ENCODE measurements at regions not wholly inside any gene's neighbourhood (a gene's known extent, or its start where the extent isn't known, plus 50 kb on each side); places are given as distances from the start of the nearest gene placed in this dataset.

DNA sequence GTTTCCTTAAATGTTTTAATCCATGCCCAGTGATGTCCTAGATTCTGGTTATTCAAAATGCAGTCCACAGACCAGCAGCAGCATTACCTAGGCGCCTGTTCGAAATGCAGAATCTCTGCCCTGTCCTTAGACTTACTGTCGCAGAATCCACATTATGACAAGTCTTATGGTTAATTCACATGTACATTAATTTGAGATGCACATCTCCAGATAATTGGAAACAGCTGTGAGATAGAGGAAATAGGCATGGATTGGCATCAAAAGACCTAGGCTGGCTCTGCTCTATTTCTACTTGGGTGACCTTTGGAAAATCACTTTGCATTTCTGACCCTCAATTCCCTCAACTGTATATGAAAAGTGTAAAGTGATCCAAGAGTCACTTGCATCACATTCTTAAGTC is 700.7 kb downstream of the DIAPH3 start:
- H3K4me3 ChIP-seq (ENCODE audit: low read depth, low read length): no peak overlapping the region
- POLR2A ChIA-PET: no interaction called here
- no peak for DNase-seq (ENCODE audit: low read depth, low spot score)
- CTCF ChIA-PET: interaction anchor here (1.1 to 1.7 kb wide), 2 partner anchors 10 to 17 kb away, joined by 3 to 5 read pairs; no protein-coding TSS in a partner anchor
- TF ChIP-seq, protein P1, sequence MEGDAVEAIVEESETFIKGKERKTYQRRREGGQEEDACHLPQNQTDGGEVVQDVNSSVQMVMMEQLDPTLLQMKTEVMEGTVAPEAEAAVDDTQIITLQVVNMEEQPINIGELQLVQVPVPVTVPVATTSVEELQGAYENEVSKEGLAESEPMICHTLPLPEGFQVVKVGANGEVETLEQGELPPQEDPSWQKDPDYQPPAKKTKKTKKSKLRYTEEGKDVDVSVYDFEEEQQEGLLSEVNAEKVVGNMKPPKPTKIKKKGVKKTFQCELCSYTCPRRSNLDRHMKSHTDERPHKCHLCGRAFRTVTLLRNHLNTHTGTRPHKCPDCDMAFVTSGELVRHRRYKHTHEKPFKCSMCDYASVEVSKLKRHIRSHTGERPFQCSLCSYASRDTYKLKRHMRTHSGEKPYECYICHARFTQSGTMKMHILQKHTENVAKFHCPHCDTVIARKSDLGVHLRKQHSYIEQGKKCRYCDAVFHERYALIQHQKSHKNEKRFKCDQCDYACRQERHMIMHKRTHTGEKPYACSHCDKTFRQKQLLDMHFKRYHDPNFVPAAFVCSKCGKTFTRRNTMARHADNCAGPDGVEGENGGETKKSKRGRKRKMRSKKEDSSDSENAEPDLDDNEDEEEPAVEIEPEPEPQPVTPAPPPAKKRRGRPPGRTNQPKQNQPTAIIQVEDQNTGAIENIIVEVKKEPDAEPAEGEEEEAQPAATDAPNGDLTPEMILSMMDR (IDR thresholded peaks at IDR 0.05; ENCODE audit: insufficient read depth, low read length, missing control alignments): no peak

DNA sequence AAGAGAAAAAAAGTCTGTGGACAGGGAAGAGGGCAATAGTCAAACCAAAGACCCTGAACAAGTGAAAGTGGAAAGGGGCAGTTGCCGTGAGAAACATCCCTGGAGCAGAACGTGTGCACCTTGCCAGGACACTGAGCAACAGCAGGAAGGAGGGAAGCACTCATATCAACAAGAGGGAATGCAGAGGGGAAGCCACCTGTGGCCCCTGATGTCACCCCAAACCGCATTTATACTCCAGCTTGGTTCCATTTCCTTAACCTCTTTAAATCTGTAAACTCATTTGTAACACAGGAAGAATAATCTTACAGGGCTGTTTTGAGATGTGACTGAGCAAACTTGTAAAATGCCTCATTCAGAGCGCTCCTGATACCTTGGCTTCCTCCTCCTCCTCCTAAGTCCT is 698.8 kb downstream of the DIAPH3 start:
- POLR2A ChIA-PET: no interaction called here
- TF ChIP-seq, protein P1 (IDR thresholded peaks at IDR 0.05; ENCODE audit: insufficient read depth, low read length, missing control alignments): no peak
- no peak for DNase-seq (ENCODE audit: low read depth, low spot score)
- H3K4me3 ChIP-seq (ENCODE audit: low read depth, low read length): no peak overlapping the region
- CTCF ChIA-PET: no interaction called here

DNA sequence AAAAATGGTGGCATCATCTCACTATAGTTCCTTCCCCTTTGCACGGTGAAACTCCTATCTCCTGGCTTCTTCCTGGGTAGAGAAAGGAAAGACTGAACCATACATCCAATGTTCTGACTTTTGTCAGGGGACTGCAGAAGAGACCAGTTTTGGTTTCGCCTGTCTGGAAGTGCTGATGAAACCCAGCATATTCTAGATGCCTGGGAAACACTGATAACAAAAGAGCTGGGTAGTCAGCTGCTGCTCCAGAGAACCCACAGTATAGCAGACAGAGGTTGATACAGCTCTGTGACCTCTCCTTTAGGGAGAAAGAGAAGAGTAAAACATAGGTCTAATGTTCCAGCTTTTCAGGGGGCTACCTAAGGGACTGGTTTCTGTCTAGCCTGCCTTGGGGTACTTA is 695.3 kb downstream of the DIAPH3 start:
- no peak for DNase-seq (ENCODE audit: low read depth, low spot score)
- TF ChIP-seq, protein P1 (IDR thresholded peaks at IDR 0.05; ENCODE audit: insufficient read depth, low read length, missing control alignments): no peak
- CTCF ChIA-PET: interaction anchor here (0.9 to 1.7 kb wide), 4 partner anchors 9 to 209 kb away, joined by 3 to 8 read pairs (median 4); no protein-coding TSS in a partner anchor
- no peak overlapping the region for H3K4me3 ChIP-seq (ENCODE audit: low read depth, low read length)
- POLR2A ChIA-PET: no interaction called here

DNA sequence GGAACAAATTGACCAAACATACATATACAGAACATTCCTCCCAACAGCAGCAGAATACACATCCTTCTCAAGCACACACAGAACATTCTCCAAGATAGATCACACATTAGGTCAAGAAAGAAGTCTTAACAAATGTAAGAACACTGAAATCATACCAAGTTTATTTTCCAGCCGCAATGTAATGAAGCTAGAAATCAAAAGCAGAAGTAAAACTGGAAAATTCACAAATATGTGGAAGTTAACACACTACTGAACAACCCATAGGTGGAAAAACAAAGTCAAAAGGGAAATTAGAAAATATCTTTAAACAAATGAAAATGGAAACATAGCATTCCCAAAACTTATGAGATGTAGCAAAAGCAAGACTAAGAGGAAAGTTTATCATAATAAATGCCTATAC is 692.6 kb downstream of the DIAPH3 start:
- CTCF ChIA-PET: interaction anchor here (0.6 to 2.7 kb wide), 3 partner anchors 12 to 136 kb away, joined by 3 to 10 read pairs (median 4); no protein-coding TSS in a partner anchor

DNA sequence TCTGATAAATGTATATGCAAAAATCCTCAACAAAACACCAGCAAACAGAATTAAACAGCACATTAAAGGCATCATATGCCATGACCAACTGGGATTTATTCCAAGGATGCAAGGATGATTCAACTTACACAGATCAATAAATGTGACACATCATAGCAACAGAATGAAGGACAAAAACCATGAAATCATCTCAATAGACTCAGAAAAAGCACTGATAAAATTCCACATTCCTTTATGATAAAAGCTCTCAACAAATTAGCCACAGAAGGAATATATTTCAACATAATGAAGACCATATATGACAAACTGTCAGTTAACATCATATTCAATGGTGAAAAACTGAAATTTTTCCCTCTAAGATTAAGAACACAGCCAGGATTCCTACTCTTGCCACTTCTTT is 691.6 kb downstream of the DIAPH3 start:
- TF ChIP-seq, protein P1 (IDR thresholded peaks at IDR 0.05; ENCODE audit: insufficient read depth, low read length, missing control alignments): no peak
- CTCF ChIA-PET: interaction anchor here (1.0 to 2.7 kb wide), 4 partner anchors 9 to 81 kb away, joined by 3 to 10 read pairs (median 4); no protein-coding TSS in a partner anchor
- peak; percentile 41 for DNase-seq (ENCODE audit: low read depth, low spot score)
- H3K4me3 ChIP-seq (ENCODE audit: low read depth, low read length): no peak overlapping the region
- POLR2A ChIA-PET: no interaction called here

More for the DNA sequence above, 692.6 kb downstream of the DIAPH3 start:
- POLR2A ChIA-PET: no interaction called here
- DNase-seq (ENCODE audit: low read depth, low spot score): no peak
- no peak overlapping the region for H3K4me3 ChIP-seq (ENCODE audit: low read depth, low read length)
- TF ChIP-seq, protein P1 (IDR thresholded peaks at IDR 0.05; ENCODE audit: insufficient read depth, low read length, missing control alignments): no peak

DNA sequence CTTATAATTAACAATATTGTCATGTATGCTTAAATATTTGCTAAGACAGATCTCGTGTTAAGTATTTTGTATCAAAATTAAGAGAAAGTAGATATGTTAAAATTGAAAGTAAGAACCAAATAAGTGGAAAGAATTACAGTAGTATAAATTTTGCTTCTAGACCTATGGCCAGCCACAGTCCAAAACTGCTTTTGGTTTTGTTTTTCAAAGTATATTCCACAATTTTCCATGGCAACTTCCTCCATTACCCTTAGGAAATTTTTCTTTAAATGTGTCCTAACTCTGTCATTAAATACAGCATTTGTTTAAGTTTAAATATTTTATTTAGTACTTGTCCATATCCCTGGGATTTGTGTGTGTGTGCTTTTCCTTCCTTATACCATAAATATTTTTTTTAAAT is 689.0 kb downstream of the DIAPH3 start:
- POLR2A ChIA-PET: no interaction called here

More for the DNA sequence above, 689.0 kb downstream of the DIAPH3 start:
- no peak overlapping the region for H3K4me3 ChIP-seq (ENCODE audit: low read depth, low read length)
- CTCF ChIA-PET: no interaction called here
- TF ChIP-seq, protein P1 (IDR thresholded peaks at IDR 0.05; ENCODE audit: insufficient read depth, low read length, missing control alignments): no peak
- no peak for DNase-seq (ENCODE audit: low read depth, low spot score)
